ENCODE measurements at regions not wholly inside any gene's neighbourhood (a gene's known extent, or its start where the extent isn't known, plus 50 kb on each side); places are given as distances from the start of the nearest gene placed in this dataset.

GRCh38 chr1:91575909-91576519 lies 75.4 kb downstream of the CDC7 start:
- Histone ChIP-seq H2AFZ (ENCODE audit: control insufficient read depth, low read length) (no peak overlapping the region), H4K20me1 (ENCODE audit: control insufficient read depth, extremely low read depth, insufficient read depth, low read length) (no peaks in the 10 kb centered on the region), H3K9ac (ENCODE audit: control insufficient read depth, extremely low read depth, insufficient read depth, low read length) (no peak overlapping the region), H3K4me1 (ENCODE audit: control insufficient read depth, extremely low read depth, insufficient read depth, low read length) (no peaks in the 10 kb centered on the region), H3K9me3 (ENCODE audit: control insufficient read depth, low read depth, low read length) (no peaks in the 10 kb centered on the region), H3K36me3 (ENCODE audit: control insufficient read depth in 2 of 2, extremely low read depth in 1 of 2, insufficient read depth in 2 of 2, low read length in 2 of 2) (no peaks in the 10 kb centered on the region), H3K9me1 (ENCODE audit: control insufficient read depth, extremely low read depth, insufficient read depth, low read length) (no peaks in the 10 kb centered on the region), H3K27ac (ENCODE audit: control insufficient read depth, insufficient read depth, low read length) (no peak overlapping the region), H3K4me3 (ENCODE audit: control insufficient read depth in 2 of 3, extremely low read depth in 1 of 3, insufficient read depth in 2 of 3, low read depth in 1 of 3, low read length in 3 of 3) (no peak overlapping the region), H3K4me2 (ENCODE audit: control insufficient read depth, extremely low read depth, insufficient read depth, low read depth, low read length) (no peak overlapping the region), H3K27me3 (ENCODE audit: control insufficient read depth, extremely low read depth, insufficient read depth, low read length) (no peaks in the 10 kb centered on the region), H3K79me2 (ENCODE audit: control insufficient read depth, insufficient read depth, low read length) (no peaks in the 10 kb centered on the region)
- dilution Hi-C loops (cut with MboI; ENCODE audit: extremely low pct_ligation_motif_present, low sequenced_read_pairs) = no loop called here
- TF ChIP-seq EZH2 (IDR thresholded peaks at IDR 0.05; ENCODE audit: low read length) (no peak), CTCF (optimal IDR thresholded peaks at IDR 0.05 in 1 of 3, IDR thresholded peaks at IDR 0.05 in 1 of 3, conservative IDR thresholded peaks at IDR 0.05 in 1 of 3; ENCODE audit: extremely low read depth in 1 of 3, insufficient read depth in 2 of 3, low read length in 3 of 3) (no peak)
- no peak for FAIRE-seq
- no peak for DNase-seq (ENCODE audit: low read depth, low spot score)

GRCh38 chr1:91578320-91579109 lies 77.9 kb downstream of the CDC7 start:
- no peak overlapping the region for H3K4me2 ChIP-seq (ENCODE audit: control insufficient read depth, extremely low read depth, insufficient read depth, low read depth, low read length)
- FAIRE-seq = no peak
- no peaks in the 10 kb centered on the region for H3K9me1 ChIP-seq (ENCODE audit: control insufficient read depth, extremely low read depth, insufficient read depth, low read length)
- no peaks in the 10 kb centered on the region for H4K20me1 ChIP-seq (ENCODE audit: control insufficient read depth, extremely low read depth, insufficient read depth, low read length)
- H3K9me3 ChIP-seq (ENCODE audit: control insufficient read depth, low read depth, low read length) = no peaks in the 10 kb centered on the region
- no peaks in the 10 kb centered on the region for H3K27me3 ChIP-seq (ENCODE audit: control insufficient read depth, extremely low read depth, insufficient read depth, low read length)
- no peak overlapping the region for H3K27ac ChIP-seq (ENCODE audit: control insufficient read depth, insufficient read depth, low read length)
- no peak overlapping the region for H2AFZ ChIP-seq (ENCODE audit: control insufficient read depth, low read length)
- dilution Hi-C loops (cut with MboI; ENCODE audit: extremely low pct_ligation_motif_present, low sequenced_read_pairs) = no loop called here
- H3K4me3 ChIP-seq (ENCODE audit: control insufficient read depth in 2 of 3, extremely low read depth in 1 of 3, insufficient read depth in 2 of 3, low read depth in 1 of 3, low read length in 3 of 3) = no peak overlapping the region
- H3K9ac ChIP-seq (ENCODE audit: control insufficient read depth, extremely low read depth, insufficient read depth, low read length) = no peak overlapping the region
- H3K79me2 ChIP-seq (ENCODE audit: control insufficient read depth, insufficient read depth, low read length) = no peaks in the 10 kb centered on the region
- H3K36me3 ChIP-seq (ENCODE audit: control insufficient read depth in 2 of 2, extremely low read depth in 1 of 2, insufficient read depth in 2 of 2, low read length in 2 of 2) = no peaks in the 10 kb centered on the region
- H3K4me1 ChIP-seq (ENCODE audit: control insufficient read depth, extremely low read depth, insufficient read depth, low read length) = peaks cover 12% of the 10 kb centered on the region
- DNase-seq (ENCODE audit: low read depth, low spot score) = no peak
- no peak for TF ChIP-seq EZH2 (IDR thresholded peaks at IDR 0.05; ENCODE audit: low read length)
- no peak for TF ChIP-seq CTCF (optimal IDR thresholded peaks at IDR 0.05 in 1 of 3, IDR thresholded peaks at IDR 0.05 in 1 of 3, conservative IDR thresholded peaks at IDR 0.05 in 1 of 3; ENCODE audit: extremely low read depth in 1 of 3, insufficient read depth in 2 of 3, low read length in 3 of 3)

Data from keratinocyte (primary cell).